ENCODE measurements at regions not wholly inside any gene's neighbourhood (a gene's known extent, or its start where the extent isn't known, plus 50 kb on each side); places are given as distances from the start of the nearest gene placed in this dataset.

DNA sequence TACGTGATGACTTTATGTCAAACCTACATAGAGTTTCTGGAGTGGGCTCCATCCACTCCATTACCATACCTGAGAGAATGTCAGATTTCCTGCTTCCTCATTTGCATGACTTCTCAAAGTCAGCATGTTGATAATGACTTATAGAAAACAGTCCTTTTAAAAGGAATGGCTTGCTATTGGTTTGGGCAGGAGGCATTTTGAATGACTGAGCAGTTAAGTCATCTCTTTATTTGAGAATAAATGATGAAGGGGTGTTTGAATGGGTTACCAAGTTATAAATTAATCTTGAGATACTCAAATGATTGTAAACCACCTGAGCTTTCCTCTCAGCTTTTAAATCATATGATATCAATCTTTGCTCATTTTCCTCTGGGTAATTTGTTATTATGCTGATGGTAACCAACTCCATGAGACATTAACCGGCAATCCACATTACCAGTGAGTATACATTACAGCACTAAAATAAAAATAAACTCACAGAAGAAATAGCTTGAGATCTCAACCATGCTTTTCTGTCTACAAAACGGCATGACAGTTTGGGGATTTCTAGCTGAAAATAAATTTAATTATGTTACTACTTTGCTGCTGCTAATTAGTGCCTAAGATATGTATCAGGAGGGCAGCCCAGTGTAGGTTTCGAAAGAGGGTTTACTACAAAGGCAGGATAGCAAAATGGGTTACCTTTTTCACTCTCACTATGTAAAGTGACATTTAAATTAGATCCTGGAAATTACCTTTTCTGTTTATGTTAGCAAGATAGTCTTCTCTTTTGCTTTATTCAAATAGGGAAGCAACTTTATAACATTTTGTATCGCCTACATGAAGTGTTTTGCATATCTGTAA lies 78.8 kb downstream of the RPS12 start:
- no peak overlapping the region for H2AFZ ChIP-seq (ENCODE audit: low read length)
- WGBS, 2 experiments (ENCODE audit: extremely low coverage in 1 of 2, insufficient coverage in 1 of 2, insufficient read length in 1 of 2, insufficient replicate concordance in 2 of 2, low coverage in 1 of 2, low lambda C conversion rate in 2 of 2, missing lambda C conversion rate in 1 of 2), result 93% methylated on average over 5 of the region's 5 CpGs; no CpG with 5 or more reads in 1 of the 2 experiments
- H2BK12ac ChIP-seq (ENCODE audit: low read depth, low read length), result no peak overlapping the region
- H3K27me3 ChIP-seq (replicated peaks in 1 of 4; ENCODE audit: control insufficient read depth in 3 of 4, extremely low read depth in 1 of 4, insufficient read depth in 3 of 4, low read length in 3 of 4), result no peaks in the 10 kb centered on the region
- TF ChIP-seq TEAD4 (IDR thresholded peaks at IDR 0.05; ENCODE audit: low read depth, low read length), result no peak
- TF ChIP-seq EP300 (IDR thresholded peaks at IDR 0.05; ENCODE audit: borderline replicate concordance in 1 of 2, low read depth in 2 of 2, low read length in 2 of 2), result no peak
- no peak for TF ChIP-seq EZH2 (IDR thresholded peaks at IDR 0.05; ENCODE audit: low read depth, low read length, severe bottlenecking)
- no peak for TF ChIP-seq BRCA1 (IDR thresholded peaks at IDR 0.05; ENCODE audit: low read depth, low read length)
- TF ChIP-seq CBX5 (IDR thresholded peaks at IDR 0.05; ENCODE audit: low read depth, low read length), result no peak
- no peak for TF ChIP-seq TAF1 (IDR thresholded peaks at IDR 0.05; ENCODE audit: low read depth, low read length)
- TF ChIP-seq KDM4A (IDR thresholded peaks at IDR 0.05; ENCODE audit: low read depth, low read length, severe bottlenecking), result no peak
- no peak for TF ChIP-seq POLR2A (IDR thresholded peaks at IDR 0.05; ENCODE audit: control extremely low read depth in 1 of 2, low read depth in 2 of 2, low read length in 2 of 2)
- no peak for TF ChIP-seq SP4 (IDR thresholded peaks at IDR 0.05; ENCODE audit: low read length)
- no peak for TF ChIP-seq ASH2L (IDR thresholded peaks at IDR 0.05; ENCODE audit: low read length)
- no peak for TF ChIP-seq SIN3A (conservative IDR thresholded peaks at IDR 0.05 in 1 of 2, IDR thresholded peaks at IDR 0.05 in 1 of 2; ENCODE audit: low read depth in 1 of 2, low read length in 2 of 2)
- no peaks in the 10 kb centered on the region for H3K9me3 ChIP-seq (ENCODE audit: insufficient read depth in 2 of 2, low read depth in 1 of 2, low read length in 1 of 2)
- H3K36me3 ChIP-seq (ENCODE audit: control insufficient read depth in 2 of 4, insufficient read depth in 4 of 4, low read length in 3 of 4), result no peaks in the 10 kb centered on the region; a peak in 1 of 8 replicates
- ChIA-PET POLR2A (ENCODE audit: partially characterized antibody) (interaction anchor here (1.4 kb wide), 1 partner anchor 79 kb away, joined by 4 read pairs; the partner anchor contains the start of gene RPS12), CTCF (ENCODE audit: partially characterized antibody) (interaction anchor here (0.7 to 1.2 kb wide), 3 partner anchors 10 to 155 kb away, joined by 3 read pairs; no protein-coding TSS in a partner anchor)
- no peak overlapping the region for H3K4ac ChIP-seq (replicated peaks; ENCODE audit: insufficient read length, low read depth, low read length)
- no peak overlapping the region for H4K91ac ChIP-seq (replicated peaks; ENCODE audit: insufficient read length, low read length)
- no peak overlapping the region for H3K4me2 ChIP-seq (ENCODE audit: insufficient read depth in 1 of 2, low read depth in 2 of 2, low read length in 2 of 2)
- no peak overlapping the region for H2AK5ac ChIP-seq (ENCODE audit: low read depth, low read length)
- no peak overlapping the region for H2BK15ac ChIP-seq (ENCODE audit: low read length)
- no peak for FAIRE-seq
- no peak overlapping the region for H3K9ac ChIP-seq (replicated peaks in 1 of 4; ENCODE audit: extremely low read depth in 1 of 4, low read depth in 3 of 4, low read length in 3 of 4)
- no peaks in the 10 kb centered on the region for H3K79me1 ChIP-seq (ENCODE audit: low read depth, low read length)
- no peak overlapping the region for H4K5ac ChIP-seq (ENCODE audit: insufficient read length, low read depth, low read length)
- no peak overlapping the region for H3K4me3 ChIP-seq (ENCODE audit: extremely low read depth in 1 of 4, insufficient read depth in 2 of 4, low read depth in 3 of 4, low read length in 4 of 4)
- no peak overlapping the region for H3K27ac ChIP-seq (ENCODE audit: low read depth, low read length)
- no peak overlapping the region for H3K14ac ChIP-seq (ENCODE audit: insufficient read length)
- DNase-seq (ENCODE audit: low read depth in 1 of 2, low spot score in 2 of 2), result no peak
- no peak overlapping the region for H2BK120ac ChIP-seq (replicated peaks; ENCODE audit: low read depth, low read length)
- H3K23me2 ChIP-seq (ENCODE audit: low read depth, low read length), result no peaks in the 10 kb centered on the region
- no peak overlapping the region for H3K56ac ChIP-seq (replicated peaks; ENCODE audit: insufficient read length, low read depth, low read length)
- no peak overlapping the region for H2BK5ac ChIP-seq (ENCODE audit: low read depth, low read length)
- H3K4me1 ChIP-seq (replicated peaks in 1 of 4; ENCODE audit: control insufficient read depth in 3 of 4, insufficient read depth in 4 of 4, low read length in 3 of 4), result no peaks in the 10 kb centered on the region
- H4K8ac ChIP-seq (ENCODE audit: extremely low read depth, insufficient read depth, low read length), result no peak overlapping the region
- no peaks in the 10 kb centered on the region for H3K79me2 ChIP-seq (ENCODE audit: control insufficient read depth in 1 of 2, insufficient read depth in 2 of 2, low read length in 2 of 2)
- H4K20me1 ChIP-seq (replicated peaks in 1 of 2; ENCODE audit: control insufficient read depth in 1 of 2, insufficient read depth in 2 of 2, low read length in 2 of 2), result no peaks in the 10 kb centered on the region
- H3K18ac ChIP-seq (ENCODE audit: extremely low read depth, low read length), result no peak overlapping the region
- H3K23ac ChIP-seq (ENCODE audit: insufficient read length), result no peak overlapping the region
- no peak overlapping the region for H2BK20ac ChIP-seq (ENCODE audit: low read length)

Measured in H1 (cell line).